H7 (cell line): ENCODE measurements at regions not wholly inside any gene's neighbourhood (a gene's known extent, or its start where the extent isn't known, plus 50 kb on each side); places are given as distances from the start of the nearest gene placed in this dataset.

ENCODE experiments used
- DNase-seq: peaks from one replicate; pipeline ENCODE4 v3.0.0; 2012
- H3K27me3 ChIP-seq: 2 replicates; pipeline ENCODE4 v1.6.0; 2011; ENCODE audit warnings: mild to moderate bottlenecking, low read length; ENCODE audit not compliant: control insufficient read depth, insufficient read depth
- H3K36me3 ChIP-seq: replicated peaks from 2 replicates; pipeline ENCODE4 v1.5.1; 2011; ENCODE audit warnings: low read length; ENCODE audit not compliant: control insufficient read depth, insufficient read depth
- H3K4me3 ChIP-seq: 2 replicates; pipeline ENCODE4 v1.5.1; 2011; ENCODE audit warnings: low read depth, mild to moderate bottlenecking, control low read depth, low read length, moderate library complexity; ENCODE audit not compliant: insufficient read depth

DNA sequence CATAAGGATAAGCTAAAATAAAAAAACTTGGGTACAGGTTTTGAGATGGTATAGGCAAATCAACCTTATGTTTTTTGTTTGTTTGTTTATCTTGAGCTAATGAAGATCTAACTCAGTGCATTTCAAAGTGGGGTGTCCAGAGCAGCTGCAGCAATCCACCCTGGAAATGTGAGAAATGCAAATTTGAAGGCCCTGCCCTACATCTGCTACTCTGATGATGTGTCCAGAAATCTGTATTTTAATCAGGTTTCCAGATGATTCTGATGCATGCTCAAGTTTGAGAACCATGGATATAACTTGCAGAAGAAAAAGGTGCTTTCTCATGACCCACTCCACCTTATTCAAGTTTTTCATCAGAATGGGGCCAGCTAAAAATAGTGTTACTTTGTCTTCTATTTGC lies 467.0 kb downstream of the NTRK2 start:
- no peak for DNase-seq
- Histone ChIP-seq H3K36me3 (no peaks in the 10 kb centered on the region), H3K4me3 (no peak overlapping the region), H3K27me3 (no peaks in the 10 kb centered on the region)

DNA sequence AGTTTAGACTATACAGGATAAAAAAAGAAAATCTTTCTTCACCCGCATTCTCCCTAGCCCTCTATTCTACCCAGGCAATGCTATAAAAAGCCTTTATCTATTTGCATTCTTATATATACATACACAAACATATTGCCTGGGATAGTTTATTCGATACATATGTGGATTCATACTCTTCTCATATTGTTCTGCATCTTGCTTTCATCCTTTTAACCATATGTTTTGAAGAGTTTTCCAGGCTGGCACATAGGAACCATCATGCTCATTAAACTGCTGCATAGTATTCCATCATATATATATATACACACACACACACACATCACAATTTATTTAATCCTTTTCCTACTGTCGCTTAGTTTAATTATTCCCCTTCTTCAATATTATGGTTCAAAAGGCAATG lies 461.2 kb downstream of the NTRK2 start:
- no peaks in the 10 kb centered on the region for H3K27me3 ChIP-seq
- no peak overlapping the region for H3K4me3 ChIP-seq
- no peak for DNase-seq
- H3K36me3 ChIP-seq, result no peaks in the 10 kb centered on the region

DNA sequence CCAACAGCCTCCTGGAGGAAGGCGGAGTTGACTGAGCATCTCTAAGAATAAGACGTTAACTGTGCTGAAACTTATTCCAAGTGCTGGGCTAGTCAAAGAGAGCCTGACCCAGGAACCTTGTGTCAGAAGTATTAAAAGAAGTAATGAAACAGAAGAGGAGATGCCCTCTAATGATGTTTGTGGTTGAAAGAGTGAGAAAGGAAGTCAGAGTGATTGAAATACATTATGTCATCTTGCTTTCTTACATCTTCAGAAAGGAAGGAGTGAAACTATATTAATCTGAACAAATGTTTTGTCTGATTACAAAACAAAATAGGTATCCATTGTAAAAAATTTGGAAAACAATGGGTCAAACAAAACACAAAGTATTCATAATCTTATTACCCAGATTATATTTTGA lies 460.7 kb downstream of the NTRK2 start:
- no peak overlapping the region for H3K4me3 ChIP-seq
- no peaks in the 10 kb centered on the region for H3K36me3 ChIP-seq
- no peak for DNase-seq
- no peaks in the 10 kb centered on the region for H3K27me3 ChIP-seq

DNA sequence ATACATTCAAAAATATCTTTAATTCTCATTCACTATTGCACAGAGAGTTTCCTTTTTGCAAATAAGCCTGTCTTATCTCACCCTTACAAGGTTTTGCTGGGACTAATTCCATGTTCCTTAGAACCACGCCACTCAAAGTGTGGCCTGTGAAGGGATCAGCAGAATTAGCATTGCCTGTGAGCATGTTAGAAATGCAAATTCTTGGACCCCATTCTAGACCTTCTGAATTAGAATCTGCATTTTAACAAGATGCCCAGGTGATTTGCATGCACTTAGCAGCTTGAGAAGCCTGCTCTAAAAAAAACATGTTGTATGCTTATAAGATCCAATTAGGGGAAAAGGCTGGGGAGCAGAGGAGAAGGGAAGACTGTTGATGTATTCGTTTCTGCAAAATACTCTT lies 460.0 kb downstream of the NTRK2 start:
- H3K4me3 ChIP-seq, result no peak overlapping the region
- no peaks in the 10 kb centered on the region for H3K36me3 ChIP-seq
- no peak for DNase-seq
- H3K27me3 ChIP-seq, result no peaks in the 10 kb centered on the region

DNA sequence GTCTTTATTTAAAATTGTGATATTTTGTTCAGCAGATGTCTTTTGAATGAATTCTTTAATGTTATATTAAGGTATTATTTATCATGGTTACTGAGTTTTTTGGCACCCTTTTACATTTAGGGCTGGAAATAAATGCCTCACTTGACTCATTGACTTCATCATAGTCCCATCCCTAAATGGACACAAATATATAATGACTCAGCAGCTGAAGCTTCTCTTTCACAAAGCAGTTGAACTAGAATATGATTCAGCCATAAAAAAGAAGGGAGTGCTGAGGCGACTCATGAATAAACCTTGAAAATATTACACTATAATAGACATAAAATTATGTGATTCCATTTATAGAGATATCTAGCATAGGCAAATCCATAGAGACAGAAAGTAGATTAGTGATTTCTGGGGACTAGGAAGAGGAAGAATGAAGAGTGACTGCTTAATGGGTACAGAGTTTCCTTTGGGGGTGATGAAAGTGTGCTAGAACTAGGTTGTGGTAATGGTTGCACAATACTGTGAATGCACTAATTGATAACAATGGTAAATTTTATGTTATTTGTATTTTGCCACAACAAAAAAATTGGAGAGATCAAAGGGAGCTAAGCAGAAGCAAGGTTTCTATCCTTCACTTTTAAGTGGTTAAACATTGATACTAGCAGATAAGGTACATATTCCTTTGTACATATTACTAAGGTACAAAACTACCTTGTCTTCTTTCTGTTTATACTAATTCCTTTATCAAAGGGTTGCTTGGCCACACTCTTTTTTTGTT lies 449.6 kb downstream of the NTRK2 start:
- Histone ChIP-seq H3K27me3 (no peaks in the 10 kb centered on the region), H3K36me3 (no peaks in the 10 kb centered on the region), H3K4me3 (no peak overlapping the region)
- no peak for DNase-seq

DNA sequence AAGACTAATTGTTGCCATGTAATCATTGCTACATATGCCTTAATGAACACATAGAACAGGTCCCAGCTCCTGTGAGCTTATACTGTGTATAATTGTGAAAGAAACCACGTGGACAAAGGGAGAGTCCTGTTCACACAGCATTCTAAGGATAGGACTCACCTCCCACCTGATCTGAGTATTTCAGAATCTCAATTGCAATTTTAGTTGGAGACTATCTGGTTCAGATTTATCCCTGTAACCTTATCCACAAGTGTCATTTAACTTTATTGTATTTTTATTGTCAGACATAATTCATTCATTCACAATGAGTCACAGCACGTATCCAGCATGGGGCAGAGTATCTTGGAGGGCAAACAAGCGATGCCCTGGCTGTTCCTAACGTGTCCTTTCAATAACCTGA lies 448.3 kb downstream of the NTRK2 start:
- no peak overlapping the region for H3K4me3 ChIP-seq
- no peak for DNase-seq
- no peaks in the 10 kb centered on the region for H3K36me3 ChIP-seq
- H3K27me3 ChIP-seq, result no peaks in the 10 kb centered on the region

DNA sequence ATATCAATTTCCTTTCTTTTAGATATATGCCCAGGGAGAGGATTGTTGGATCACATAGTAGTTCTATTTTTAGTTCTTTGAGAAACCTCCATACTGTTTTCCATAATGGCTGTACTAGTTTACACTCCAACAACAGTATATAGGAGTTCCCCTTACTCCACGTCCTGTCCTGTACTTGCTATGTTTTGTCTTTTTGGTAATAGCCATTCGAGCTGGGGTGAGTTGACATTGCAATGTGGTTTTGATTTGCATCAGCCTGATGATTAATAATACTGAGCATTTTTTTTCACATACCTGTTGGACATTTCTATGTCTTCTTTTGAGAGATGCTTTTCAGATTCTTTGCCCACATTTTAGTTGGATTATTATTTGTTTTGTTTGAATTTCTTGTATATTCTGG lies 445.9 kb downstream of the NTRK2 start:
- no peaks in the 10 kb centered on the region for H3K27me3 ChIP-seq
- no peak overlapping the region for H3K4me3 ChIP-seq
- no peaks in the 10 kb centered on the region for H3K36me3 ChIP-seq
- DNase-seq, result no peak

DNA sequence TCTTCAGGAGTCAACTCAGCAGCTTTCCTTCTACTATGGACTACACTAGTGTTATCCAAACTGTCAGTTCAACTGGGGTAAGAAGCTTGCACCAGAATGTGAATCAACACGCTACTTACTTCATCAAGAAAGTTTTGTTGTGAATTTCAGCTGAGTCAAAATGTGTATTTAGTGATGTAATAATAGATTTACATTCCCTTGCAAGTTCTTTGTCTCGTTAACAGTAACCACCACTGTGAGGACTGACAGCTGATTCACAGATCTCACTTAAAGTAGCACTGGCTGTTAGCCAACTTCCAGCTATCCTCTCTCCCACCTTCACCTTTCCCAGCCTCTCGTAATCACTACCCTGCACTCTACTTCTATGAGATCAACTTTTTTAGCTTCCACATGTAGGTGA lies 445.3 kb downstream of the NTRK2 start:
- DNase-seq, result no peak
- no peaks in the 10 kb centered on the region for H3K36me3 ChIP-seq
- H3K4me3 ChIP-seq, result no peak overlapping the region
- no peaks in the 10 kb centered on the region for H3K27me3 ChIP-seq

DNA sequence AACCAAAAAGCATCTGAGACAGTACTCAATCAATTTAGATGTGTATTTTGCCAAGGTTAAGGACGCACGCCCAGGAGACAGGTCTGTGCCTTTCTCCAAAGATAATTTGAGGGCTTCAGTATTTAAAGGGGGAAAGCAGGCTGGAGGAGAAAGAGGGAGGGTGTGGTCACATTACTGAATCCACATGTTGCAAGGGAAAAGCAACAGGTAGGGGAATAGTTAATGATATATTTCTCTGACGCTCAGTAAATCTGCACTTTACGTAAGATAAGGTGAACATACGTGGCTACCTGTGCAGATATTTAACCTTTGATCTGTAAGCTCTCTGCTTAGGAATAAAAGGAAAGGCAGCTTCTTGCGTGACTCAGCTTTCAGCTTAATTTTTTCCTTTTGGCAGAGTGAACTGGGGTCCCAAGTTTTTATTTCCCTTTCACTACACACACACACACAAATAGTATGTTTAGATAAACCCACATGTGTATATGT lies 443.4 kb downstream of the NTRK2 start:
- no peak for DNase-seq
- Histone ChIP-seq H3K36me3 (no peaks in the 10 kb centered on the region), H3K4me3 (no peak overlapping the region), H3K27me3 (no peaks in the 10 kb centered on the region)

DNA sequence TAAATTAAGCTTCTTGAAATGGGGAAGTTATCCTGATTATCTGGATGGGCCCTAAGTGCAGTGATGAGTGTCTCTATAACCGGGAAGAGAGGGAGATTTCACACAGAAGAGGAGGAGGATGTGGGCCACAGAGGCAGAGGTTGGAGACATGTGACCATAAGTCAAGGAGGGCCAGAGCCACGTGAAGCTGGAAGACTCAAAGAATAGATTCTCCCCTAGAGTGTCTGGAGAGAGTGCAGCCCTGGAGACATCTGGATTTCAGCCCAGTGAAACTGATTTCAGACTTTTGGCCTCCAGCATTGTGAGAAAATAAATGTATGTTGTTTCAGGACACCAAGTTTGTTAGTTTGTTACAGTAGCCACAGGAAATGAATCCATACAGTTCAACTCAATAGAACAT lies 442.9 kb downstream of the NTRK2 start:
- DNase-seq, result no peak
- H3K36me3 ChIP-seq, result no peaks in the 10 kb centered on the region
- no peak overlapping the region for H3K4me3 ChIP-seq
- no peaks in the 10 kb centered on the region for H3K27me3 ChIP-seq

DNA sequence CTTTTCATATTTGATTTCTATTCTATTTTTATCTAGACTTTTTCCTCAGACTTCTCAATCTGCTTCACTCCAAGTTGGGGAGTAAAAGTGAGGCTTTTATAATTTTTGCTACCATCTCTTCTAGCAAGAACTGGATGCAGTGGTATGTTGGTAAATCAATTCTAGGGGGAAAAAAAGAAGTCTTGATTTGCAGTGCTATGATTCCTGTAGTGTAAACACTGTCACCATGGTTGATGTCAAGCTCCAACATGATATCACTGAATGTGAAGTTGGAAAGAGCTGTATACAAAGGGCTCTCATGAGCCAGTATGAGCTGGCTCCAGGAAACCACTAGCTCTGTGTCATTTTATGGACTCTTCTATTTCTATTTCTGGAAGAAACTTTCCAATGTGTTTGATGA lies 439.2 kb downstream of the NTRK2 start:
- H3K4me3 ChIP-seq, result no peak overlapping the region
- H3K36me3 ChIP-seq, result no peaks in the 10 kb centered on the region
- H3K27me3 ChIP-seq, result no peaks in the 10 kb centered on the region
- no peak for DNase-seq

DNA sequence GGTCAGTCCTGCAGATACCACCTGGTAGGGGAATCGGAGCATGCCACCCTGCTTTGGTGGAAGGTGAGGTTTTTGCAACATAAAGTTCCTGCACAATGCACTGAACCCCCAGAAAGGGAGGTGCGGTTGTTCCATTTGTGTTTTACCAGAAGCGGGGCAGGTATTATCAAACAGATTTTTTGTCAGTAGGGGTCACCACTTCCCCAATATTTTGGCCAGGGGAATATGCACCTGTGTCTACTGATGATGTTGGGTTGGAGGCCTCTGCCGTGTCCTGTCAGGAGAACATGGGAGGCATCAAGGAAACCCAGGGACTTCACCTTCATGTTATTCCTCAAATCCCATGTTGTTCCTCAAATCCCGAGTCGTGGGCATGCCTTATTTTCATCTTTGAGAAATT lies 438.7 kb downstream of the NTRK2 start:
- Histone ChIP-seq H3K4me3 (no peak overlapping the region), H3K27me3 (no peaks in the 10 kb centered on the region), H3K36me3 (no peaks in the 10 kb centered on the region)

DNA sequence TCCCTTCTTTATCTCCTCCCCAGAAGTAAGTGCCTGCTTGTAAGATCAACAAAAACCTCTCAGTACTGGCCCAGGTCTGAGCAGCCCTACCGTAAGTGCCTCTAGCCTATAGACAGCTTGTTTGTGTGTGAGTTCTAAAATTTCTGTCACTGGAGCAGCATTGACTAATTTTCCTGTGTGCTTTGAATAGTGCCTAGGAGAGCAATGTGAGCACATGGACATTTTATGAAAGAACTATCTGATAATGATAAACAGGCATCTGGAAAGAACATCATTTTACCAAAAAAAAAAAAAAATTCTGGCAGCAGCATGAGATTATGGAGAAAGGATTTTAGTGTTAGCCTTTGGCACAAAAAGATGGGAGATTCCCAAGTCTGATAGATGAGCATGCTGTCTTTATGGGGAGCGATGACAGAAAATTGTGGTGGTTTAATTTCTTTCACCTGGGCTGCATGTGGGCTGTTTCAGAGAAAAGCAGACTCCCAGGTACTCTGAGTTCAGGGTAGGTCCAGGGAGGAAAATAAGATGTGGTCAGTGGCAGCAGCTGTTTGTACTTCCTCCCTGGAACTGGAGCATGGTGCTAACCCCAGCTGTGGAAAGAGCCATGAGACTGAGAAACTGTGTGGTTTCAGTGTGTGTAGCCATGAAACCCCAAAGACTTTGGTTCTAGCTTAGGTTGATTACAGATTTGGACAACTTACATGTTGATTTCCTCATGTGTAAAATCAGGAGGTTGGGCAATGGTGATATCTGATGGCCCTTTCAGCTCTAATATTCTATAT lies 419.9 kb downstream of the NTRK2 start:
- no peaks in the 10 kb centered on the region for H3K27me3 ChIP-seq
- no peak for DNase-seq

More for the DNA sequence above, 438.7 kb downstream of the NTRK2 start:
- peak; percentile 6 for DNase-seq

DNA sequence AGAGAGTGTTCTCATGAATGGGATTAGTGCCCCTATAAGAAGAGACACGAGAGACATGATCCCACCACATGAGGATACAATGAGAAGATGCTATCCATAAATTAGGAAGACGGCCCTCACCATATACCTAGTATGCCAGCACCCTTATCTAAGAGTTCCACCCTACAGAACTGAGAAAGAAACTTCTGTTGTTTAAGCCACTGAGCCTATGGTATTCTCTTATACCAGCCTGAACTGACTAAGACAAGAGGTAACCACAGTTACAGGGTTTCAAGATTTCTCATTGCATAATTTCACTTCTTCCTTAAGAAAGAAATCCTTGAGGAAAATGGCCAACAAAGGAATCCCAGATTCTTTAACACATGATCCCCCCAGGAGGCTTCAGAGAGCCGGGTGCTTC lies 412.4 kb downstream of the NTRK2 start:
- no peaks in the 10 kb centered on the region for H3K36me3 ChIP-seq
- no peak for DNase-seq
- no peak overlapping the region for H3K4me3 ChIP-seq

More for the DNA sequence above, 419.9 kb downstream of the NTRK2 start:
- Histone ChIP-seq H3K4me3 (no peak overlapping the region), H3K36me3 (no peaks in the 10 kb centered on the region)

DNA sequence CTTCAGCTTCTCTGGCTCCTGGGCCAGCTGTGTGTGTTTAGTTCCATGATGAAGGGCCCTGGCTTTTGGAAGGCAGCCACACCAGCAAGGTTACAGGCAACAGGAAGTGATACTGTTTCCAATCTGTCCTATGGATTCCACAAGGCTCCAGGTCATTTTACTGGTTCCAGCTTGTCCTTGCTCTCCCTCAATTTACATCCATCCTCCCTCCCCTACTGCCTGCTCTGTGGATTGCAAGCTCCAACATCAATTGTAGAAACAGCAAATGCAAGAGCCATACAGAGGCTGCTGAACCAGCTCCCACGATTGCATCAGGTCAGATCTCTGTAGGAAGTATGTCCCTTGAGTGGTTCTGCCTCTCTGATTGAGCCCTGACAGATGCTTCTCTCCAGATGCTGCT lies 409.8 kb downstream of the NTRK2 start:
- DNase-seq, result peak; percentile 4

More for the DNA sequence above, 412.4 kb downstream of the NTRK2 start:
- H3K27me3 ChIP-seq, result peaks cover 17% of the 10 kb centered on the region

More for the DNA sequence above, 409.8 kb downstream of the NTRK2 start:
- Histone ChIP-seq H3K36me3 (no peaks in the 10 kb centered on the region), H3K27me3 (peaks cover 17% of the 10 kb centered on the region), H3K4me3 (no peak overlapping the region)
